ENCODE measurements at regions not wholly inside any gene's neighbourhood (a gene's known extent, or its start where the extent isn't known, plus 50 kb on each side); places are given as distances from the start of the nearest gene placed in this dataset.

- TF ChIP-seq HIC2 (CRISPR knock-in tag; IDR thresholded peaks at IDR 0.05; ENCODE audit: low read depth), result no peak
- TF ChIP-seq, protein P1, sequence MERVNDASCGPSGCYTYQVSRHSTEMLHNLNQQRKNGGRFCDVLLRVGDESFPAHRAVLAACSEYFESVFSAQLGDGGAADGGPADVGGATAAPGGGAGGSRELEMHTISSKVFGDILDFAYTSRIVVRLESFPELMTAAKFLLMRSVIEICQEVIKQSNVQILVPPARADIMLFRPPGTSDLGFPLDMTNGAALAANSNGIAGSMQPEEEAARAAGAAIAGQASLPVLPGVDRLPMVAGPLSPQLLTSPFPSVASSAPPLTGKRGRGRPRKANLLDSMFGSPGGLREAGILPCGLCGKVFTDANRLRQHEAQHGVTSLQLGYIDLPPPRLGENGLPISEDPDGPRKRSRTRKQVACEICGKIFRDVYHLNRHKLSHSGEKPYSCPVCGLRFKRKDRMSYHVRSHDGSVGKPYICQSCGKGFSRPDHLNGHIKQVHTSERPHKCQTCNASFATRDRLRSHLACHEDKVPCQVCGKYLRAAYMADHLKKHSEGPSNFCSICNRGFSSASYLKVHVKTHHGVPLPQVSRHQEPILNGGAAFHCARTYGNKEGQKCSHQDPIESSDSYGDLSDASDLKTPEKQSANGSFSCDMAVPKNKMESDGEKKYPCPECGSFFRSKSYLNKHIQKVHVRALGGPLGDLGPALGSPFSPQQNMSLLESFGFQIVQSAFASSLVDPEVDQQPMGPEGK (CRISPR knock-in tag; IDR thresholded peaks at IDR 0.05), result peak; percentile 70
- TF ChIP-seq CENPBD1 (CRISPR knock-in tag; IDR thresholded peaks at IDR 0.05; ENCODE audit: borderline replicate concordance, low read depth), result no peak
- TF ChIP-seq, protein P2, sequence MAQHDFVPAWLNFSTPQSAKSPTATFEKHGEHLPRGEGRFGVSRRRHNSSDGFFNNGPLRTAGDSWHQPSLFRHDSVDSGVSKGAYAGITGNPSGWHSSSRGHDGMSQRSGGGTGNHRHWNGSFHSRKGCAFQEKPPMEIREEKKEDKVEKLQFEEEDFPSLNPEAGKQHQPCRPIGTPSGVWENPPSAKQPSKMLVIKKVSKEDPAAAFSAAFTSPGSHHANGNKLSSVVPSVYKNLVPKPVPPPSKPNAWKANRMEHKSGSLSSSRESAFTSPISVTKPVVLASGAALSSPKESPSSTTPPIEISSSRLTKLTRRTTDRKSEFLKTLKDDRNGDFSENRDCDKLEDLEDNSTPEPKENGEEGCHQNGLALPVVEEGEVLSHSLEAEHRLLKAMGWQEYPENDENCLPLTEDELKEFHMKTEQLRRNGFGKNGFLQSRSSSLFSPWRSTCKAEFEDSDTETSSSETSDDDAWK (CRISPR knock-in tag; IDR thresholded peaks at IDR 0.05), result no peak
- no peak for TF ChIP-seq ZNF468 (CRISPR knock-in tag; IDR thresholded peaks at IDR 0.05)
- no peak for TF ChIP-seq ZNF224 (CRISPR knock-in tag; IDR thresholded peaks at IDR 0.05)
- TF ChIP-seq UBTF (CRISPR knock-in tag; IDR thresholded peaks at IDR 0.05), result 0 out of 2 replicates have a peak, but pooled peaks have one; percentile 31
- no peak for TF ChIP-seq SP4 (CRISPR knock-in tag; IDR thresholded peaks at IDR 0.05)
- no peak for TF ChIP-seq XRCC5 (optimal IDR thresholded peaks at IDR 0.05; ENCODE audit: low read length)
- no peak for TF ChIP-seq ZNF143 (CRISPR knock-in tag; IDR thresholded peaks at IDR 0.05)
- no peak for TF ChIP-seq HINFP (CRISPR knock-in tag; IDR thresholded peaks at IDR 0.05; ENCODE audit: low read depth)
- TF ChIP-seq POGZ (CRISPR knock-in tag; IDR thresholded peaks at IDR 0.05), result no peak
- no peak for TF ChIP-seq TOPORS (CRISPR knock-in tag; IDR thresholded peaks at IDR 0.05)
- no peak; the same call in 1 of the 2 replicates for TF ChIP-seq FOXM1 (CRISPR knock-in tag; IDR thresholded peaks at IDR 0.05)
- no peak for TF ChIP-seq CAMTA2 (CRISPR knock-in tag; IDR thresholded peaks at IDR 0.05; ENCODE audit: borderline replicate concordance)
- TF ChIP-seq ZNF879 (CRISPR knock-in tag; IDR thresholded peaks at IDR 0.05), result no peak
- peak; percentile 27 for TF ChIP-seq ZNF781 (CRISPR knock-in tag; IDR thresholded peaks at IDR 0.05; ENCODE audit: borderline replicate concordance, not compliant biosample characterization)
- TF ChIP-seq RFXAP (CRISPR knock-in tag; IDR thresholded peaks at IDR 0.05; ENCODE audit: borderline replicate concordance), result 0 out of 2 replicates have a peak, but pooled peaks have one; percentile 12
These were observed 227.4 kb upstream of the GSE1 start (continued) for GRCh38 chr16:85385463-85386331.
